ENCODE measurements at regions not wholly inside any gene's neighbourhood (a gene's known extent, or its start where the extent isn't known, plus 50 kb on each side); places are given as distances from the start of the nearest gene placed in this dataset.

DNA sequence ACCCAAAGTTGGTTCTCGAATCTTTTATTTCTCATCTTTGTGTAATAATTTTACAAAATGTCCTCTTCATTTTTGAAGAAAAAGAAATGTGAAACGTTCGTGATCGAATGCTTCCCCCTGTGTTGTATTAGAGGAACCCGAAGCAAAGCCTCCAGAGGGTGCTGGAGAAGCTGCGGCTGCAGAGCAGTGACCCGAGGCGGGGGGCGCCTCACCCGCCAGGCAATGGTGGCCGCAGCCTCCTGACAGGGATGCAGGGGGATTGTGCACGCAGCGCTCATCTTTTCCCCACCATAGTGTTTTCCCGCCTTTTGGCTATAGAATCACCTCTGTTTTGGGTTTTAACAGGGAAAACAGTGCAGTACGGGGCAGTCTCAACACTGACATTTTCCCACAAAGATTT lies 307.5 kb upstream of the ANKRD30A start:
- Histone ChIP-seq H3K4me3 (ENCODE audit: extremely low read depth in 1 of 4, insufficient read depth in 2 of 4, low read depth in 3 of 4, low read length in 4 of 4) (no peak overlapping the region), H2BK15ac (ENCODE audit: low read length) (no peak overlapping the region), H3K9me3 (ENCODE audit: insufficient read depth in 2 of 2, low read depth in 1 of 2, low read length in 1 of 2) (peaks cover 6 to 20% of the 10 kb centered on the region in 2 experiments; a peak in 3 of 4 replicates), H3K79me2 (ENCODE audit: control insufficient read depth in 1 of 2, insufficient read depth in 2 of 2, low read length in 2 of 2) (no peaks in the 10 kb centered on the region), H3K56ac (replicated peaks; ENCODE audit: insufficient read length, low read depth, low read length) (no peak overlapping the region), H4K8ac (ENCODE audit: extremely low read depth, insufficient read depth, low read length) (no peak overlapping the region), H3K4me1 (replicated peaks in 1 of 4; ENCODE audit: control insufficient read depth in 3 of 4, insufficient read depth in 4 of 4, low read length in 3 of 4) (no peaks in the 10 kb centered on the region), H2BK20ac (ENCODE audit: low read length) (no peak overlapping the region), H3K27me3 (replicated peaks in 1 of 4; ENCODE audit: control insufficient read depth in 3 of 4, extremely low read depth in 1 of 4, insufficient read depth in 3 of 4, low read length in 3 of 4) (no peaks in the 10 kb centered on the region; a peak in 1 of 7 replicates), H4K5ac (ENCODE audit: insufficient read length, low read depth, low read length) (no peak overlapping the region), H3K18ac (ENCODE audit: extremely low read depth, low read length) (no peak overlapping the region), H4K20me1 (replicated peaks in 1 of 2; ENCODE audit: control insufficient read depth in 1 of 2, insufficient read depth in 2 of 2, low read length in 2 of 2) (no peaks in the 10 kb centered on the region), H2BK12ac (ENCODE audit: low read depth, low read length) (no peak overlapping the region), H3K36me3 (ENCODE audit: control insufficient read depth in 2 of 4, insufficient read depth in 4 of 4, low read length in 3 of 4) (peaks cover 0 to 3% (median 0%) of the 10 kb centered on the region in 4 experiments; a peak in 1 of 8 replicates), H3K27ac (ENCODE audit: low read depth, low read length) (no peak overlapping the region), H3K4ac (replicated peaks; ENCODE audit: insufficient read length, low read depth, low read length) (no peak overlapping the region), H2AK5ac (ENCODE audit: low read depth, low read length) (no peak overlapping the region), H3K79me1 (ENCODE audit: low read depth, low read length) (no peaks in the 10 kb centered on the region), H3K4me2 (ENCODE audit: insufficient read depth in 1 of 2, low read depth in 2 of 2, low read length in 2 of 2) (no peak overlapping the region), H4K91ac (replicated peaks; ENCODE audit: insufficient read length, low read length) (no peak overlapping the region), H2BK120ac (replicated peaks; ENCODE audit: low read depth, low read length) (no peak overlapping the region), H3K14ac (ENCODE audit: insufficient read length) (no peak overlapping the region), H2AFZ (ENCODE audit: low read length) (no peak overlapping the region), H2BK5ac (ENCODE audit: low read depth, low read length) (no peak overlapping the region), H3K23ac (ENCODE audit: insufficient read length) (no peak overlapping the region), H3K9ac (replicated peaks in 1 of 4; ENCODE audit: extremely low read depth in 1 of 4, low read depth in 3 of 4, low read length in 3 of 4) (no peak overlapping the region), H3K23me2 (ENCODE audit: low read depth, low read length) (no peaks in the 10 kb centered on the region)
- ChIA-PET CTCF (ENCODE audit: partially characterized antibody) (no interaction called here), POLR2A (ENCODE audit: partially characterized antibody) (no interaction called here)
- TF ChIP-seq CHD1 (IDR thresholded peaks at IDR 0.05; ENCODE audit: low read depth, low read length) (no peak), BACH1 (IDR thresholded peaks at IDR 0.05; ENCODE audit: low read length) (no peak), GTF2F1 (IDR thresholded peaks at IDR 0.05; ENCODE audit: borderline replicate concordance, low read depth, low read length) (no peak), ASH2L (IDR thresholded peaks at IDR 0.05; ENCODE audit: low read length) (no peak), CBX5 (IDR thresholded peaks at IDR 0.05; ENCODE audit: low read depth, low read length) (no peak), RAD21 (IDR thresholded peaks at IDR 0.05 in 1 of 2, conservative IDR thresholded peaks at IDR 0.05 in 1 of 2; ENCODE audit: low read depth in 2 of 2, low read length in 2 of 2) (peak in 1 of 2 experiments; percentile 7; a peak in 1 of 4 replicates)
- no peak for DNase-seq (ENCODE audit: low read depth in 1 of 2, low spot score in 2 of 2)
- 83% methylated on average over 15 of the region's 15 CpGs; no CpG with 5 or more reads in 1 of the 2 experiments for WGBS, 2 experiments (ENCODE audit: extremely low coverage in 1 of 2, insufficient coverage in 1 of 2, insufficient read length in 1 of 2, insufficient replicate concordance in 2 of 2, low coverage in 1 of 2, low lambda C conversion rate in 2 of 2, missing lambda C conversion rate in 1 of 2)
- no peak for FAIRE-seq
